Prostate gland (tissue), 2 donors: ENCODE measurements at regions not wholly inside any gene's neighbourhood (a gene's known extent, or its start where the extent isn't known, plus 50 kb on each side); places are given as distances from the start of the nearest gene placed in this dataset.
"Not testable (repeated sequence)": the region's sequence is repeated elsewhere in the genome, so short reads cannot be mapped to it uniquely, and the experiment has no call there.

ENCODE experiments used
- DNase-seq: peaks from one replicate; pipeline ENCODE4 v3.0.0-alpha.2; 2019; ENCODE audit warnings: low spot score
- H3K27ac ChIP-seq, 2 donors: fragments of 200-600 bp; sonication (generic); 2 replicates each; pipeline ENCODE4 v1.5.1; 2017 to 2019
- H3K27me3 ChIP-seq: fragments of 200-600 bp; sonication (generic); replicated peaks from 2 replicates; pipeline ENCODE4 v1.5.1; 2019; ENCODE audit not compliant: insufficient read depth
- H3K36me3 ChIP-seq, 2 donors: fragments of 200-600 bp; sonication (generic); 1 replicate in 1 of 2; 2 replicates in 1 of 2; pipeline versions ENCODE4 v1.5.1 to v1.8.1; 2017 to 2019
- H3K4me1 ChIP-seq: fragments of 200-600 bp; sonication (generic); replicated peaks from 2 replicates; pipeline ENCODE4 v1.5.1; 2019
- H3K4me3 ChIP-seq, 2 donors: fragments of 200-600 bp; sonication (generic); 2 replicates each; pipeline ENCODE4 v1.5.1; 2017 to 2019
- H3K9me3 ChIP-seq: fragments of 200-600 bp; sonication (generic); 2 replicates; pipeline ENCODE4 v1.5.1; 2017
- CTCF ChIP-seq, 4 experiments: fragments of 200-600 bp in 2 of 4; fragments of 450-650 bp in 2 of 4; sonication (generic) in 2 of 4; IDR thresholded peaks; 1 replicate in 3 of 4; 2 replicates in 1 of 4; pipeline ENCODE4 v1.5.1; 2016 to 2019; ENCODE audit warnings: antibody characterized with exemption in 4 of 4, mild to moderate bottlenecking in 2 of 4, moderate library complexity in 2 of 4
- POLR2A ChIP-seq: fragments of 450-650 bp; IDR thresholded peaks from one replicate; pipeline ENCODE4 v1.6.1; 2016; ENCODE audit warnings: antibody characterized with exemption, mild to moderate bottlenecking
- POLR2AphosphoS5 ChIP-seq: sonication (generic); formaldehyde crosslinking; IDR thresholded peaks from one replicate; pipeline ENCODE4 v1.6.1; 2017; ENCODE audit warnings: antibody characterized with exemption
- WGBS: methylation state at CpG from one replicate; pipeline ENCODE4 v1.1.5; 2018; 5-methylcytosine and 5-hydroxymethylcytosine counted together
- intact Hi-C: fragments of 100-400 bp; cut with DNase I; formaldehyde crosslinking; loops from one replicate; pipeline ENCODE4 v1.14.2; 2022

- H3K27me3 ChIP-seq = no peaks in the 10 kb centered on the region
- intact Hi-C loops = no loop called here
Measured at GRCh38 chr7:49022448-49022847, 98.1 kb downstream of the CDC14C start.

GRCh38 chr7:49023345-49024328 is 99.3 kb downstream of the CDC14C start:
- Histone ChIP-seq H3K4me1 (no peaks in the 10 kb centered on the region), H3K27ac (no peak overlapping the region), H3K27me3 (no peaks in the 10 kb centered on the region), H3K36me3 (no peaks in the 10 kb centered on the region), H3K4me3 (no peak overlapping the region), H3K9me3 (no peaks in the 10 kb centered on the region)
- intact Hi-C loops = no loop called here
- no peak for DNase-seq
- no peak for TF ChIP-seq POLR2AphosphoS5
- TF ChIP-seq CTCF (IDR thresholded peaks at IDR 0.05) = no peak
- TF ChIP-seq POLR2A = no peak
- WGBS = 79% methylated on average over 9 of the region's 9 CpGs

More at GRCh38 chr7:49022448-49022847, 98.1 kb downstream of the CDC14C start:
- no peak overlapping the region for H3K4me3 ChIP-seq
- DNase-seq = no peak
- no peaks in the 10 kb centered on the region for H3K4me1 ChIP-seq
- H3K9me3 ChIP-seq = no peaks in the 10 kb centered on the region
- H3K36me3 ChIP-seq = no peaks in the 10 kb centered on the region
- H3K27ac ChIP-seq = no peak overlapping the region
- TF ChIP-seq POLR2A (no peak), POLR2AphosphoS5 (no peak), CTCF (IDR thresholded peaks at IDR 0.05) (no peak)

- Histone ChIP-seq H3K27me3 (no peaks in the 10 kb centered on the region), H3K36me3 (no peaks in the 10 kb centered on the region), H3K27ac (no peak overlapping the region), H3K4me3 (no peak overlapping the region), H3K4me1 (no peaks in the 10 kb centered on the region), H3K9me3 (no peaks in the 10 kb centered on the region)
- intact Hi-C loops = no loop called here
- TF ChIP-seq POLR2AphosphoS5 (no peak), CTCF (IDR thresholded peaks at IDR 0.05) (no peak), POLR2A (no peak)
- no peak for DNase-seq
- 63% methylated on average over 2 of the region's 2 CpGs for WGBS
Measured at GRCh38 chr7:49030221-49030620, 105.9 kb downstream of the CDC14C start.

GRCh38 chr7:49033140-49033539 is 108.8 kb downstream of the CDC14C start:
- H3K27ac ChIP-seq, H3K9me3 ChIP-seq, H3K4me3 ChIP-seq, H3K27me3 ChIP-seq, H3K36me3 ChIP-seq, intact Hi-C loops, H3K4me1 ChIP-seq, DNase-seq: not testable (repeated sequence)
- 90% methylated on average over 2 of the region's 2 CpGs for whole genome bisulfite sequencing

- WGBS = 9% methylated on average over 2 of the region's 2 CpGs
- no peak overlapping the region for H3K27ac ChIP-seq
- H3K36me3 ChIP-seq = no peaks in the 10 kb centered on the region
- intact Hi-C loops = no loop called here
- no peaks in the 10 kb centered on the region for H3K27me3 ChIP-seq
- TF ChIP-seq POLR2AphosphoS5 (no peak), POLR2A (no peak)
- H3K4me3 ChIP-seq = no peak overlapping the region
- H3K4me1 ChIP-seq = no peaks in the 10 kb centered on the region
- DNase-seq = no peak
- H3K9me3 ChIP-seq = no peaks in the 10 kb centered on the region
Measured at GRCh38 chr7:49037346-49038210, 113.2 kb downstream of the CDC14C start.
